Kidney (tissue), 13 donors: ENCODE measurements at regions not wholly inside any gene's neighbourhood (a gene's known extent, or its start where the extent isn't known, plus 50 kb on each side); places are given as distances from the start of the nearest gene placed in this dataset.

ENCODE experiments used
- DNase-seq, 5 donors: peaks; one replicate each; pipeline ENCODE4 v3.0.0-alpha.2; 2013 to 2020
- FAIRE-seq: peaks from 2 replicates; lab custom pipeline; 2012; peaks lifted over from hg19 to GRCh38; lab: Jason Lieb, UNC
- H3K27ac ChIP-seq, 2 donors: one replicate each; pipeline ENCODE4 v1.7.0; 2013; ENCODE audit warnings: low read depth in 2 of 2, low read length in 2 of 2, inconsistent platforms in 1 of 2
- H3K27me3 ChIP-seq: one replicate; pipeline ENCODE4 v1.7.1; 2013; ENCODE audit warnings: low read length, inconsistent platforms; ENCODE audit not compliant: control insufficient read depth, insufficient read depth
- H3K36me3 ChIP-seq, 3 donors: one replicate each; pipeline versions ENCODE4 v1.7.0 to v1.7.1; 2013; ENCODE audit warnings: low read length in 3 of 3, control low read depth in 1 of 3, inconsistent platforms in 1 of 3; ENCODE audit not compliant: insufficient read depth in 3 of 3, control insufficient read depth in 2 of 3
- H3K4me1 ChIP-seq, 3 donors: one replicate each; pipeline versions ENCODE4 v1.7.0 to v1.7.1; 2013; ENCODE audit warnings: low read length in 3 of 3, inconsistent platforms in 1 of 3, low read depth in 1 of 3; ENCODE audit not compliant: control insufficient read depth in 2 of 3, insufficient read depth in 2 of 3
- H3K4me3 ChIP-seq, 3 donors: one replicate each; pipeline versions ENCODE4 v1.7.0 to v1.8.1; 2013; ENCODE audit warnings: low read length in 3 of 3, control low read depth in 1 of 3, inconsistent platforms in 1 of 3
- H3K9ac ChIP-seq, 3 donors: one replicate each; pipeline versions ENCODE4 v1.7.0 to v1.7.1; 2013; ENCODE audit warnings: low read length in 3 of 3, control low read depth in 1 of 3, inconsistent platforms in 1 of 3
- H3K9me3 ChIP-seq, 3 donors: one replicate each; pipeline versions ENCODE4 v1.7.0 to v1.7.1; 2013; ENCODE audit warnings: low read length in 3 of 3, control low read depth in 1 of 3, inconsistent platforms in 1 of 3; ENCODE audit not compliant: control insufficient read depth in 2 of 3, insufficient read depth in 1 of 3
- intact Hi-C: fragments of 100-400 bp; cut with DNase I; formaldehyde crosslinking; loops from one replicate; pipeline ENCODE4 v1.11.1; 2022
- TF ChIP-seq, protein P1 (sequence below): IDR thresholded peaks from 3 replicates; pipeline ENCODE4 v1.5.1; 2012; ENCODE audit warnings: mild to moderate bottlenecking, moderate library complexity, borderline replicate concordance; ENCODE audit not compliant: insufficient read depth; ENCODE audit errors: extremely low read depth
- donor health status: control.
- donor health status: control.
- donor health status: control.
- donor health status: control.
- donor health status: control.
- donor health status: DM: yes; HTN: yes; CAD: no.
- donor health status: Normal renal cell carcinoma (clear cell type).

DNA sequence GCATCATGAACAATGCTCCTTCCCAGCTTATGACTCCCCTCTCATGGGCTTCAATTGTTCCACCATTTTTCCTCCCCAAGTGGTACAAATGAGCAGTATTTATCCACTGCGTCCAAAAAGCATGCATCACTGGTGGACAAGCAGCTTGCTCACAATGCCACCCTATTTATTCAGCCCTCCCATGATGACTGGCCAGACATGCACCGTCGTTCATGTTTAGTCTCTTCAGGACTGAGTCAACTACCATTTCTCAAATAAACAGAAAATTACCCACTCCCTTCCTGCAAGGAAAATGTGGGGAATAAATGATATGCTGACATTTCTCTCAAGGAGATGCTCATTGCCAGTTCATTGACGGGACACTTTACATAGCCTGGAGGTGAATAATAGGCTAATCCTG, 300.4 kb downstream of the C6orf118 start:
- Histone ChIP-seq H3K27ac (no peak overlapping the region), H3K9ac (no peak overlapping the region), H3K4me3 (no peak overlapping the region), H3K36me3 (no peaks in the 10 kb centered on the region), H3K9me3 (no peaks in the 10 kb centered on the region), H3K27me3 (no peaks in the 10 kb centered on the region), H3K4me1 (no peaks in the 10 kb centered on the region)
- FAIRE-seq (no peak), DNase-seq (no peak)
- TF ChIP-seq, protein P1, sequence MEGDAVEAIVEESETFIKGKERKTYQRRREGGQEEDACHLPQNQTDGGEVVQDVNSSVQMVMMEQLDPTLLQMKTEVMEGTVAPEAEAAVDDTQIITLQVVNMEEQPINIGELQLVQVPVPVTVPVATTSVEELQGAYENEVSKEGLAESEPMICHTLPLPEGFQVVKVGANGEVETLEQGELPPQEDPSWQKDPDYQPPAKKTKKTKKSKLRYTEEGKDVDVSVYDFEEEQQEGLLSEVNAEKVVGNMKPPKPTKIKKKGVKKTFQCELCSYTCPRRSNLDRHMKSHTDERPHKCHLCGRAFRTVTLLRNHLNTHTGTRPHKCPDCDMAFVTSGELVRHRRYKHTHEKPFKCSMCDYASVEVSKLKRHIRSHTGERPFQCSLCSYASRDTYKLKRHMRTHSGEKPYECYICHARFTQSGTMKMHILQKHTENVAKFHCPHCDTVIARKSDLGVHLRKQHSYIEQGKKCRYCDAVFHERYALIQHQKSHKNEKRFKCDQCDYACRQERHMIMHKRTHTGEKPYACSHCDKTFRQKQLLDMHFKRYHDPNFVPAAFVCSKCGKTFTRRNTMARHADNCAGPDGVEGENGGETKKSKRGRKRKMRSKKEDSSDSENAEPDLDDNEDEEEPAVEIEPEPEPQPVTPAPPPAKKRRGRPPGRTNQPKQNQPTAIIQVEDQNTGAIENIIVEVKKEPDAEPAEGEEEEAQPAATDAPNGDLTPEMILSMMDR = no peak
- intact Hi-C loops = no loop called here

DNA sequence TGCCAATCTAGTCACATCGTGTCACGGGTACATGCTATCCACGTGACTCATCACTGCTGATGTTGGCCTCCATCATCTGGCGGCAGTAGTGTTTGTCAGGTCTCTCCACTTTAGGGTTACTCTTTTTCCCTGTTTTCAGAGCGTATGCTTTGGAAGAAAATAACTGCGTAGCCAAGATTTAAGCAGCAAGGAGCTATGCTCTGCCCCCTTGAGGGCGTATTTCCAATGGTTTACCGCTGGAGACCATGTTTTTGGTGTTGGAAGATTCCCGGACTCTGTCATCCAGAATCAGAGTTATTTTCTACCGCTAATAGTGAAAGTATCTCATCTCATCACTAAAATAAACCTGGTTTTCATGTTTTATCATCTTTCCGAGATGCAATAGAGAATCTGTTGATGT, 306.5 kb downstream of the C6orf118 start:
- H3K27me3 ChIP-seq = no peaks in the 10 kb centered on the region
- no peaks in the 10 kb centered on the region for H3K4me1 ChIP-seq
- no peak for DNase-seq
- no peak for FAIRE-seq
- H3K9me3 ChIP-seq = no peaks in the 10 kb centered on the region
- TF ChIP-seq, protein P1 = no peak
- no peak overlapping the region for H3K4me3 ChIP-seq
- no peak overlapping the region for H3K9ac ChIP-seq
- no peaks in the 10 kb centered on the region for H3K36me3 ChIP-seq
- intact Hi-C loops = no loop called here
- H3K27ac ChIP-seq = no peak overlapping the region

DNA sequence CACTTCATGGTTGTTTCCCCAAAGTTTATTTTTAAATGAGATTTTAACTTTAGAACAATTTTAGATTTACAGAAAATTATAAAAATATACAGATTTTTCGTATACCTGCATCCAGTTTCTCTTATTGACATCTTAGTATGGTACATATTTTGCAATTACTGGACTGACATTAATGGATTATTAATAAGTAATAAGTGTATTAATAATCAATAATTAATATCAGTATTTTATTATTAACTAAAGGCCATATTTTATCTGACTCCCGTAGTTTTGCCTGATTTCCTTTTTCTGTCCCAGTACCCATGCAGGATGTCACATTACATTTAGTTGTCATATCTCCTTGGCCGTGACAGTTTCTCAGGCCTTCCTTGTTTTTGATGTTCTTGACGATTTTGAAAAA, 307.0 kb downstream of the C6orf118 start:
- H3K9me3 ChIP-seq = no peaks in the 10 kb centered on the region
- H3K27ac ChIP-seq = no peak overlapping the region
- TF ChIP-seq, protein P1 = no peak
- H3K4me3 ChIP-seq = no peak overlapping the region
- H3K4me1 ChIP-seq = no peaks in the 10 kb centered on the region
- H3K36me3 ChIP-seq = no peaks in the 10 kb centered on the region
- no peak overlapping the region for H3K9ac ChIP-seq
- H3K27me3 ChIP-seq = no peaks in the 10 kb centered on the region
- peak; percentile 25 for FAIRE-seq
- intact Hi-C loops = no loop called here
- DNase-seq = no peak

DNA sequence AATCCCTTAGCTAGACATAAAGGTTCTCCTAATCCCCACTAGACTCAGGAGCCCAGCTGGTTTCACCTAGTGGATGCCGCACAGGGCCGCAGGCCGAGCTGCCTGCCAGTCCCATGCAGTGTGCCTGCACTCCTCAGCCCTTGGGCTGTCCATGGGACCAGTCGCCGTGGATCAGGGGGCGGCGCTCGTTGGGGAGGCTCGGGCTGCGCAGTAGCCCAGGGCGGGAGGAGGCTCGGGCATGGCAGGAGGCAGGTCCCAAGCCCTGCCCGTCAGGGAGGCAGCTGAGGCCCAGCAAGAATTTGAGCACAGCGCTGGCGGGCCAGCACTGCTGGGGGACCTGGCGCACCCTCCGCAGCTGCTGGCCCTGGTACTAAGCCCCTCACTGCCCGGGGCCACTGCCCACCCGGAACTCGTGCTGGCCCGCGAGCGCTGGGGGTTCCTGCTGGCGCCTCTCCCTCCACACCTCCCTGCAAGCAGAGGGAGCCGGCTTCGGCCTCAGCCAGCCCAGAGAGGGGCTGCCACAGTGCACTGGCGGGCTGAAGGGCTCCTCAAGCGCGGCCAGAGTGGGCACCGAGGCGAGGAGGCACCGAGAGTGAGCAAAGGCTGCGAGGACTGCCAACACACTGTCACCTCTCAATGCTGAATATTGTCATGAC, 307.8 kb downstream of the C6orf118 start:
- Histone ChIP-seq H3K27me3 (no peaks in the 10 kb centered on the region), H3K27ac (no peak overlapping the region), H3K4me3 (no peak overlapping the region), H3K9ac (no peak overlapping the region), H3K36me3 (no peaks in the 10 kb centered on the region), H3K4me1 (peaks cover 0 to 1% (median 0%) of the 10 kb centered on the region in 3 donors), H3K9me3 (no peaks in the 10 kb centered on the region)
- intact Hi-C loops = no loop called here
- FAIRE-seq (no peak), DNase-seq (peak in 1 of 5 donors; percentile 53)
- TF ChIP-seq, protein P1 = no peak
